HEK293 (cell line): ENCODE measurements at regions not wholly inside any gene's neighbourhood (a gene's known extent, or its start where the extent isn't known, plus 50 kb on each side); places are given as distances from the start of the nearest gene placed in this dataset.
A peak's percentile ranks its signal among the peaks of the same experiment; 100 is the strongest.
"Not testable (repeated sequence)": the region's sequence is repeated elsewhere in the genome, so short reads cannot be mapped to it uniquely, and the experiment has no call there.

Experiments used
- CTCF ChIP-seq: fragments of 450-650 bp; formaldehyde crosslinking; IDR thresholded peaks from 2 replicates; pipeline ENCODE4 v1.5.1; 2016; ENCODE audit warnings: missing biosample characterization, missing genetic modification characterization
- MYNN ChIP-seq: fragments of 450-650 bp; formaldehyde crosslinking; IDR thresholded peaks from 2 replicates; pipeline ENCODE4 v1.5.1; 2016; ENCODE audit warnings: missing biosample characterization, missing genetic modification characterization, borderline replicate concordance
- SCRT1 ChIP-seq: fragments of 450-650 bp; formaldehyde crosslinking; IDR thresholded peaks from 2 replicates; pipeline ENCODE4 v1.5.1; 2016; ENCODE audit warnings: missing biosample characterization, missing genetic modification characterization, borderline replicate concordance
- TCF7L2 ChIP-seq: IDR thresholded peaks from 2 replicates; pipeline ENCODE4 v1.6.1; 2011; ENCODE audit warnings: low read depth, mild to moderate bottlenecking, inconsistent platforms, low read length, moderate library complexity, borderline replicate concordance
- ZNF18 ChIP-seq: fragments of 450-650 bp; formaldehyde crosslinking; IDR thresholded peaks from 2 replicates; pipeline ENCODE4 v1.5.1; 2016; ENCODE audit warnings: missing biosample characterization, missing genetic modification characterization
- ZNF350 ChIP-seq: fragments of 450-650 bp; formaldehyde crosslinking; IDR thresholded peaks from 2 replicates; pipeline ENCODE4 v1.5.0; 2017; ENCODE audit warnings: missing biosample characterization, mild to moderate bottlenecking, missing genetic modification characterization
- ZNF837 ChIP-seq: fragments of 450-650 bp; formaldehyde crosslinking; IDR thresholded peaks from 2 replicates; pipeline ENCODE4 v1.5.1; 2016; ENCODE audit warnings: missing biosample characterization, missing genetic modification characterization

- TF ChIP-seq CTCF (tag by site-specific recombination) = peak; percentile 76
- not testable (repeated sequence) for TF ChIP-seq MYNN; ZNF18 (tag by site-specific recombination); SCRT1; ZNF837; ZNF350 (tag by site-specific recombination); TCF7L2
Measured at GRCh38 chr2:131672471-131673399, 145.0 kb downstream of the CCDC74A start.
